Loucy (cell line): ENCODE measurements at regions not wholly inside any gene's neighbourhood (a gene's known extent, or its start where the extent isn't known, plus 50 kb on each side); places are given as distances from the start of the nearest gene placed in this dataset.

Source experiments
- H2AFZ ChIP-seq: fragments of 200-600 bp; sonication (generic); 2 replicates; pipeline ENCODE4 v1.6.0; 2016; ENCODE audit warnings: antibody characterized with exemption, mild to moderate bottlenecking, low read length, moderate library complexity
- H3F3A ChIP-seq: fragments of 200-600 bp; 2 replicates; pipeline ENCODE4 v1.6.0; 2016; ENCODE audit warnings: antibody characterized with exemption, low read depth, mild to moderate bottlenecking
- H3K27me3 ChIP-seq: fragments of 200-600 bp; sonication (generic); 2 replicates; pipeline ENCODE4 v1.6.1; 2014; ENCODE audit warnings: low read length, mild to moderate bottlenecking; ENCODE audit not compliant: insufficient read depth, poor library complexity, severe bottlenecking
- H3K36me3 ChIP-seq: fragments of 200-600 bp; sonication (generic); 2 replicates; pipeline ENCODE4 v1.6.1; 2016; ENCODE audit warnings: low read length; ENCODE audit not compliant: insufficient read depth
- H3K4me1 ChIP-seq: fragments of 200-600 bp; sonication (generic); 2 replicates; pipeline ENCODE4 v1.5.1; 2014; ENCODE audit warnings: low read length, mild to moderate bottlenecking; ENCODE audit not compliant: insufficient read depth, poor library complexity, severe bottlenecking
- H3K4me2 ChIP-seq: fragments of 200-600 bp; sonication (generic); 2 replicates; pipeline ENCODE4 v1.6.0; 2014; ENCODE audit warnings: antibody characterized with exemption, low read length, low read depth, mild to moderate bottlenecking; ENCODE audit not compliant: poor library complexity, severe bottlenecking
- H3K4me3 ChIP-seq: fragments of 200-600 bp; sonication (generic); 2 replicates; pipeline ENCODE4 v1.5.1; 2014; ENCODE audit warnings: low read length, mild to moderate bottlenecking, mixed read lengths; ENCODE audit not compliant: poor library complexity, severe bottlenecking
- H3K79me2 ChIP-seq: fragments of 200-600 bp; sonication (generic); 2 replicates; pipeline ENCODE4 v1.6.1; 2014; ENCODE audit warnings: low read length; ENCODE audit not compliant: insufficient read depth
- H3K9ac ChIP-seq: fragments of 200-600 bp; sonication (generic); 2 replicates; pipeline ENCODE4 v1.6.0; 2014; ENCODE audit warnings: mild to moderate bottlenecking, low read depth, low read length, moderate library complexity; ENCODE audit not compliant: poor library complexity, severe bottlenecking
- H3K9me2 ChIP-seq: fragments of 200-600 bp; sonication (generic); replicated peaks from 2 replicates; pipeline ENCODE4 v1.6.1; 2016; ENCODE audit warnings: low read depth, low read length, mixed read lengths
- H3K9me3 ChIP-seq: fragments of 200-600 bp; sonication (generic); 2 replicates; pipeline ENCODE4 v1.6.1; 2014; ENCODE audit warnings: mild to moderate bottlenecking, antibody characterized with exemption, low read length, low read depth; ENCODE audit not compliant: insufficient read depth
- H4K20me1 ChIP-seq: fragments of 200-600 bp; sonication (generic); 2 replicates; pipeline ENCODE4 v1.6.0; 2014; ENCODE audit warnings: antibody characterized with exemption, low read length, mild to moderate bottlenecking; ENCODE audit not compliant: insufficient read depth, poor library complexity, severe bottlenecking
- CTCF ChIP-seq: fragments of 200-600 bp; sonication (generic); conservative IDR thresholded peaks from 2 replicates; pipeline ENCODE4 v1.5.1; 2014; ENCODE audit warnings: mild to moderate bottlenecking, antibody characterized with exemption, low read length
- EZH2phosphoT487 ChIP-seq: fragments of 200-600 bp; IDR thresholded peaks from 2 replicates; pipeline ENCODE4 v1.6.1; 2018; ENCODE audit warnings: antibody characterized with exemption, mild to moderate bottlenecking, moderate library complexity, borderline replicate concordance

GRCh38 chr1:90318431-90318830, 323.5 kb downstream of the ZNF326 start:
- no peaks in the 10 kb centered on the region for H3F3A ChIP-seq
- TF ChIP-seq EZH2phosphoT487 (no peak), CTCF (no peak)
- no peak overlapping the region for H2AFZ ChIP-seq
- no peaks in the 10 kb centered on the region for H3K36me3 ChIP-seq
- no peak overlapping the region for H3K9ac ChIP-seq
- H3K4me1 ChIP-seq, result no peaks in the 10 kb centered on the region
- H3K79me2 ChIP-seq, result no peaks in the 10 kb centered on the region
- no peaks in the 10 kb centered on the region for H3K9me3 ChIP-seq
- no peak overlapping the region for H3K4me3 ChIP-seq
- H4K20me1 ChIP-seq, result no peaks in the 10 kb centered on the region
- H3K4me2 ChIP-seq, result no peak overlapping the region
- no peaks in the 10 kb centered on the region for H3K9me2 ChIP-seq
- no peaks in the 10 kb centered on the region for H3K27me3 ChIP-seq

GRCh38 chr1:90317628-90318027, 322.7 kb downstream of the ZNF326 start:
- H3K4me1 ChIP-seq, result no peaks in the 10 kb centered on the region
- H3K36me3 ChIP-seq, result no peaks in the 10 kb centered on the region
- no peak for TF ChIP-seq EZH2phosphoT487
- no peak for TF ChIP-seq CTCF
- H3K9me3 ChIP-seq, result no peaks in the 10 kb centered on the region
- H3K9ac ChIP-seq, result no peak overlapping the region
- H3K79me2 ChIP-seq, result no peaks in the 10 kb centered on the region
- no peaks in the 10 kb centered on the region for H3K27me3 ChIP-seq
- H3K4me3 ChIP-seq, result no peak overlapping the region
- no peaks in the 10 kb centered on the region for H4K20me1 ChIP-seq
- no peak overlapping the region for H2AFZ ChIP-seq
- no peak overlapping the region for H3K4me2 ChIP-seq
- H3F3A ChIP-seq, result no peaks in the 10 kb centered on the region
- H3K9me2 ChIP-seq, result no peaks in the 10 kb centered on the region

DNA sequence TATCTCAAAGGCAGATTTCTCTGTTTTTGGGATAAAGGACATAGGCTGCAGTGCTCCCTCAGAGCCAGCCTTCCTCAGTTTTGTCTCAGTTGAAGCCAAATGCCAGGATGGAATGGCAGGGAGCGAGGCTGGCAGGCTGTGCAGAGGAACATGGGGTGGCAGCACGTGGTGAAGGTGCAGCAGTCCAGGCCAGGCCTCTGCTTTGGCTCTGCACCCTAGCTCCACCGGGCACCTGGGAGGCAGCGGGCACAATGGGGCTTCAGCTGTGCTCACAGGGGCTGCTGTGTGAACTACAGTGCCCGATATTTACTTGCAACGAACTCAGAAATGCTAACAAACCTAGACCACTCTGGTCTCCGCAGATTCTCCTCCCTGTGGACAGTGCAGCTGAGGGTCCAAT, 319.6 kb downstream of the ZNF326 start:
- Histone ChIP-seq H3K9ac (no peak overlapping the region), H3K4me2 (no peak overlapping the region), H4K20me1 (no peaks in the 10 kb centered on the region), H3K4me3 (no peak overlapping the region), H3K36me3 (no peaks in the 10 kb centered on the region), H3K79me2 (no peaks in the 10 kb centered on the region), H3K9me3 (no peaks in the 10 kb centered on the region), H2AFZ (no peak overlapping the region), H3F3A (no peaks in the 10 kb centered on the region), H3K27me3 (no peaks in the 10 kb centered on the region), H3K4me1 (no peaks in the 10 kb centered on the region), H3K9me2 (no peaks in the 10 kb centered on the region)
- TF ChIP-seq EZH2phosphoT487, result no peak

GRCh38 chr1:90313778-90314177, 318.9 kb downstream of the ZNF326 start:
- no peaks in the 10 kb centered on the region for H3F3A ChIP-seq
- H3K4me1 ChIP-seq, result no peaks in the 10 kb centered on the region
- no peaks in the 10 kb centered on the region for H4K20me1 ChIP-seq
- no peak overlapping the region for H3K9ac ChIP-seq
- no peaks in the 10 kb centered on the region for H3K79me2 ChIP-seq
- H3K4me3 ChIP-seq, result no peak overlapping the region
- H3K36me3 ChIP-seq, result no peaks in the 10 kb centered on the region
- no peaks in the 10 kb centered on the region for H3K9me3 ChIP-seq
- no peaks in the 10 kb centered on the region for H3K9me2 ChIP-seq
- no peak overlapping the region for H3K4me2 ChIP-seq
- no peaks in the 10 kb centered on the region for H3K27me3 ChIP-seq
- no peak overlapping the region for H2AFZ ChIP-seq
- no peak for TF ChIP-seq EZH2phosphoT487
- TF ChIP-seq CTCF, result no peak
